Dendritic cell treated with granulocyte-macrophage colony-stimulating factor and Interleukin-4, amounts not matched to agents 40 ng/mL and 50 ng/mL, for 4 days (primary cell): ENCODE measurements at regions not wholly inside any gene's neighbourhood (a gene's known extent, or its start where the extent isn't known, plus 50 kb on each side); places are given as distances from the start of the nearest gene placed in this dataset.

ENCODE experiments used
- H3K27ac Mint-ChIP-seq: one replicate; pipeline ENCODE4 v1.8.0; 2022; ENCODE audit warnings: mild to moderate bottlenecking, mixed read lengths
- H3K27me3 Mint-ChIP-seq: one replicate; pipeline ENCODE4 v1.8.0; 2022; ENCODE audit warnings: mild to moderate bottlenecking, mixed read lengths
- H3K36me3 Mint-ChIP-seq: one replicate; pipeline ENCODE4 v1.8.0; 2022; ENCODE audit warnings: low read depth, mixed read lengths
- H3K4me1 Mint-ChIP-seq: one replicate; pipeline ENCODE4 v1.8.0; 2022; ENCODE audit warnings: low read depth, mixed read lengths
- H3K4me3 Mint-ChIP-seq: one replicate; pipeline ENCODE4 v1.8.0; 2022; ENCODE audit warnings: mild to moderate bottlenecking, moderate library complexity, mixed read lengths
- H3K9me3 Mint-ChIP-seq: one replicate; pipeline ENCODE4 v1.8.0; 2022; ENCODE audit warnings: mixed read lengths
- intact Hi-C: fragments of 100-400 bp; cut with micrococcal nuclease; formaldehyde crosslinking; loops from one replicate; pipeline ENCODE4 v1.15.0; 2022

GRCh38 chr6:71040841-71041240 lies 84.0 kb upstream of the B3GAT2 start:
- no peak overlapping the region for H3K4me3 Mint-ChIP-seq
- intact Hi-C loops: no loop called here
- H3K9me3 Mint-ChIP-seq: peaks cover 18% of the 10 kb centered on the region
- peaks cover 4% of the 10 kb centered on the region for H3K27me3 Mint-ChIP-seq
- peaks cover 16% of the 10 kb centered on the region for H3K4me1 Mint-ChIP-seq
- no peaks in the 10 kb centered on the region for H3K36me3 Mint-ChIP-seq
- H3K27ac Mint-ChIP-seq: no peak overlapping the region

GRCh38 chr6:71043902-71044301 lies 87.0 kb upstream of the B3GAT2 start:
- intact Hi-C loops: no loop called here
- Mint-ChIP-seq H3K4me3 (no peak overlapping the region), H3K9me3 (peaks cover under 1% of the 10 kb centered on the region), H3K4me1 (peaks cover 15% of the 10 kb centered on the region), H3K36me3 (no peaks in the 10 kb centered on the region), H3K27me3 (peaks cover 4% of the 10 kb centered on the region), H3K27ac (peak overlapping the region; percentile 14)

DNA sequence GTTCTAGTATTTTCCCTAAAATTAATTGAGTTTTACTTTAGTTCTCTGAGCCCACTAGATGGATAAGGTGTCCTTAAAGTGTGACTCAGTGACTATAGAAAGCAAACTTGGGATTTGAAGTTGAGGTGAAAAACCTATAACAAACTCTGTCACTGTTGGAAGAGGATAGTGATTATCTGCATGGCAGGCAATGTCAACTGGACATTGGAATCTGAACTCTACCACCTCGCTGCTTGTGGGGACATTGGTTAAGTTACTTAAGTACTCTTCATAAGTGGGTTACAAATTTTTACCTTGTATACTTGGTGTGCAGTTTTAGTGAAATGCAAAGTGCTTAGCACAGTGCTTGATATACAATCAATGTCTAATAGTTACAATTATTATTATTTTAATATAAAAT lies 87.9 kb upstream of the B3GAT2 start:
- Mint-ChIP-seq H3K4me1 (peaks cover 15% of the 10 kb centered on the region), H3K4me3 (no peak overlapping the region), H3K9me3 (no peaks in the 10 kb centered on the region)

GRCh38 chr6:71045296-71045695 lies 88.4 kb upstream of the B3GAT2 start:
- Mint-ChIP-seq H3K27me3 (peaks cover under 1% of the 10 kb centered on the region), H3K4me1 (peaks cover 15% of the 10 kb centered on the region), H3K27ac (no peak overlapping the region), H3K4me3 (no peak overlapping the region), H3K9me3 (no peaks in the 10 kb centered on the region), H3K36me3 (no peaks in the 10 kb centered on the region)
- intact Hi-C loops: no loop called here

More for the DNA sequence above, 87.9 kb upstream of the B3GAT2 start:
- intact Hi-C loops: no loop called here
- peaks cover 4% of the 10 kb centered on the region for H3K27me3 Mint-ChIP-seq
- no peaks in the 10 kb centered on the region for H3K36me3 Mint-ChIP-seq
- no peak overlapping the region for H3K27ac Mint-ChIP-seq

- no peaks in the 10 kb centered on the region for H3K36me3 Mint-ChIP-seq
- no peak overlapping the region for H3K27ac Mint-ChIP-seq
- no peaks in the 10 kb centered on the region for H3K27me3 Mint-ChIP-seq
- peaks cover 15% of the 10 kb centered on the region for H3K4me1 Mint-ChIP-seq
- intact Hi-C loops: no loop called here
- H3K9me3 Mint-ChIP-seq: no peaks in the 10 kb centered on the region
- no peak overlapping the region for H3K4me3 Mint-ChIP-seq
Observed at GRCh38 chr6:71047417-71047816, 90.6 kb upstream of the B3GAT2 start.

DNA sequence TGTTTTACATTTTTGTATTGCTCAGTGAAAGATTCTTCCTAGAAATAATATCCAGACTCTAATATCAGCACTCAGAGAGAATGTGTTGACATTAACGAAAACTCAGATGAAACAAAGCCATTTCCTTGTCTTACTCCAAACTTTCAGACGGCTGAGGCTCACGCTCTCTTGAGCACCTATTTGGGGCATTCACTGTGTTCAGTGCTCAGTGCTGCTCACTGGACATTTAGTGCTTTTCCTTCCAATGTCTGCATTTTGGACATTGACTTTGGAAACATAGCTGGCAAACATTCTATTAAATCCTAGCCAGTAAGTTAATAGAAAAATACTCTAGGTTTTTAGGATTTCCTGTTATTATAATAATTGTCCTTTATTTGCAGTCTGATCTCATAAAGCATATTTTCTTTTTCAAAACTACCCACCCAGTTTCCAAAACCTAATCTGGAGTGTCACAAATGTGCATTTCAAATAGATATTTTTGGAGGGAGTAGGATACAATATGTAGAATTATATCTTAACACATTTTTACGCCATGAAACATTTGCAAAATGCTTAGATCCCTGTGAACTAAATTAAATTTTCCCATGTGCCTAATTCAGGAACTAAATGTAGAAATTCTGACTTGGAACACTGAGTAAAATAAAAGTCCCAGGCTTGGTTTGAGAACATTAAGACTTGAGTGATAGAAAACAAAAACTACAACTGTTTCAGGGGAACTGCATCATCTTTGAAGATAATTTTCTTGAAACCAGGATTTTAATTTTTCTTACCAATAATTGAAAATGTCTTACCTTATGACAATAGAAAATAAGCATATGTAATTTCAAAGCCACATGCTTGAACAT lies 91.7 kb upstream of the B3GAT2 start:
- Mint-ChIP-seq H3K27ac (no peak overlapping the region), H3K4me3 (no peak overlapping the region), H3K36me3 (no peaks in the 10 kb centered on the region), H3K27me3 (no peaks in the 10 kb centered on the region), H3K9me3 (no peaks in the 10 kb centered on the region), H3K4me1 (peaks cover 15% of the 10 kb centered on the region)
- intact Hi-C loops: no loop called here

- H3K4me1 Mint-ChIP-seq: peaks cover 7% of the 10 kb centered on the region
- H3K4me3 Mint-ChIP-seq: no peak overlapping the region
- no peak overlapping the region for H3K27ac Mint-ChIP-seq
- H3K36me3 Mint-ChIP-seq: no peaks in the 10 kb centered on the region
- H3K27me3 Mint-ChIP-seq: no peaks in the 10 kb centered on the region
- intact Hi-C loops: no loop called here
- H3K9me3 Mint-ChIP-seq: no peaks in the 10 kb centered on the region
Observed at GRCh38 chr6:71049198-71049770, 92.4 kb upstream of the B3GAT2 start.

GRCh38 chr6:71053475-71053874 lies 96.6 kb upstream of the B3GAT2 start:
- H3K4me1 Mint-ChIP-seq: no peaks in the 10 kb centered on the region
- no peak overlapping the region for H3K27ac Mint-ChIP-seq
- intact Hi-C loops: no loop called here
- no peaks in the 10 kb centered on the region for H3K27me3 Mint-ChIP-seq
- H3K4me3 Mint-ChIP-seq: no peak overlapping the region
- H3K9me3 Mint-ChIP-seq: no peaks in the 10 kb centered on the region
- H3K36me3 Mint-ChIP-seq: no peaks in the 10 kb centered on the region

GRCh38 chr6:71056656-71057055 lies 99.8 kb upstream of the B3GAT2 start:
- Mint-ChIP-seq H3K36me3 (no peaks in the 10 kb centered on the region), H3K9me3 (peaks cover 1% of the 10 kb centered on the region), H3K27me3 (no peaks in the 10 kb centered on the region), H3K4me1 (no peaks in the 10 kb centered on the region), H3K4me3 (no peak overlapping the region), H3K27ac (no peak overlapping the region)
- intact Hi-C loops: no loop called here

- intact Hi-C loops: no loop called here
- no peak overlapping the region for H3K4me3 Mint-ChIP-seq
- H3K36me3 Mint-ChIP-seq: no peaks in the 10 kb centered on the region
Observed at GRCh38 chr6:71066153-71066552, 109.3 kb upstream of the B3GAT2 start.

DNA sequence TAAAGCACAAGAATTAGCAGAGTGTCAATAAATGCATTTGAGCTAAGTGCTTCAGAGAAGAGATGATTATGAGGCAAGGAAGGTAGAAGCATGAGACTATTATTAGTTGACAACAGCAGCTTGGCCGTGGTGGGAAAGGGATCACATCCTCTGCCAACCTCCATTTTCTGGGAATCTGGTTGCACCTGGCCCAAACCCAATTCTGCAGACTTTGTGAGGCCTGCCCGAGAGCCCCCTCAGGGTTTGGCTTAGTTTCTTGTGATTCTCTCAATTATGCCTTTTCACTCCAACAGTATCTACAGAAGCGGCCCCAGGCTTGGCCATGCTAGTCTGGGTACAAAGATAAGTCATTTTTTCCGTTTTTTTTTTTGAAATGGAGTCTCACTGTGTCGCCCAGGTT lies 111.0 kb upstream of the B3GAT2 start:
- intact Hi-C loops: no loop called here
- Mint-ChIP-seq H3K9me3 (peaks cover 19% of the 10 kb centered on the region), H3K27ac (no peak overlapping the region)

More at GRCh38 chr6:71066153-71066552, 109.3 kb upstream of the B3GAT2 start:
- Mint-ChIP-seq H3K4me1 (peaks cover 5% of the 10 kb centered on the region), H3K27ac (no peak overlapping the region), H3K9me3 (peaks cover 31% of the 10 kb centered on the region), H3K27me3 (no peaks in the 10 kb centered on the region)

DNA sequence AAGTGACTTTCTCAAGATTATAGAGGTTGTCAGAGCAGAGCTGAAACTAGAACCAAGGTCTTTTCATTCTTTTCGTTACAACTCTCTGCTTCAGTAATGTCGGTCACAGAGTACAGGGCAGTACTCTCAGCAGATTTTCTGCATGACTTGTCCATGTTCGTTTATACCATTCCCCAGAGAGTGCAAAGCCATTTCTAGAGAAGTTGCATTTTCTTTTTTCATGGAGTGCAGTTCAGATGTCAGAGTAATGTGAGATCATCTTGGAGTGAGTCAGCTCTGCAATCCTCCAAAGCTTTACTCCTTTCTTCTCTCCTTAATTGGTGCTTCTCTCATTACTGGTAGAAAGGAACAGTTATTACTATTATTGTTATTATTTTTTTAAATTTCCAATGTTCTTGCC lies 115.6 kb upstream of the B3GAT2 start:
- no peaks in the 10 kb centered on the region for H3K27me3 Mint-ChIP-seq
- no peak overlapping the region for H3K27ac Mint-ChIP-seq
- no peaks in the 10 kb centered on the region for H3K36me3 Mint-ChIP-seq
- no peak overlapping the region for H3K4me3 Mint-ChIP-seq
- peaks cover 2% of the 10 kb centered on the region for H3K9me3 Mint-ChIP-seq
- H3K4me1 Mint-ChIP-seq: no peaks in the 10 kb centered on the region
- intact Hi-C loops: no loop called here

More for the DNA sequence above, 111.0 kb upstream of the B3GAT2 start:
- no peaks in the 10 kb centered on the region for H3K27me3 Mint-ChIP-seq
- no peaks in the 10 kb centered on the region for H3K36me3 Mint-ChIP-seq
- H3K4me3 Mint-ChIP-seq: no peak overlapping the region
- peaks cover 5% of the 10 kb centered on the region for H3K4me1 Mint-ChIP-seq

DNA sequence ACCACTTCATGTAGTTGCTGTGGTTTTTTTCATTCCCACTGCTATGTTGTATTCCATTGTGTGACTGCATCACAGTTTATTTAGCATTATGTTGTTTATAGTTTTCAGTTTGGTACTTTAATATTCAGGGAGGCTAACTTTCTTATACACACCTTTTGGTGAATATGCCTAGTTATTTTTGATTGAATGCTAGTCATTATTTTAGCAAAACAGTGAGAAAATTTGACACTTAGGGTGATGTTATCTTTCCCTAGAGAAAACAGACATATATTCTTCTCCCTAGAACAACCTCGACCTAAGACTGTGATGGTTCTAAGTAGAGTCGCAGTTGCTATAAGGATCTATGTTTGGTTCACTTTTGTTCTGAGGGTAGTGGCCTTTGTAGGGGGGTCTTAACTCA lies 120.8 kb upstream of the B3GAT2 start:
- H3K36me3 Mint-ChIP-seq: no peaks in the 10 kb centered on the region
- no peaks in the 10 kb centered on the region for H3K27me3 Mint-ChIP-seq
- no peak overlapping the region for H3K27ac Mint-ChIP-seq
- intact Hi-C loops: no loop called here
- H3K4me1 Mint-ChIP-seq: no peaks in the 10 kb centered on the region
- peaks cover 18% of the 10 kb centered on the region for H3K9me3 Mint-ChIP-seq
- no peak overlapping the region for H3K4me3 Mint-ChIP-seq

GRCh38 chr6:71079677-71080076 lies 122.8 kb upstream of the B3GAT2 start:
- Mint-ChIP-seq H3K27me3 (no peaks in the 10 kb centered on the region), H3K27ac (no peak overlapping the region)

More at GRCh38 chr6:71079677-71080076, 122.8 kb upstream of the B3GAT2 start:
- Mint-ChIP-seq H3K4me1 (no peaks in the 10 kb centered on the region), H3K9me3 (peaks cover 18% of the 10 kb centered on the region), H3K36me3 (no peaks in the 10 kb centered on the region), H3K4me3 (no peak overlapping the region)
- intact Hi-C loops: no loop called here
